H9 (cell line): ENCODE measurements at regions not wholly inside any gene's neighbourhood (a gene's known extent, or its start where the extent isn't known, plus 50 kb on each side); places are given as distances from the start of the nearest gene placed in this dataset.

Source experiments
- DNase-seq: peaks from one replicate; pipeline ENCODE4 v3.0.0-alpha.2; 2017
- H2AFZ ChIP-seq: one replicate; pipeline ENCODE4 v1.6.1; 2013; ENCODE audit warnings: mild to moderate bottlenecking, low read length, control low read depth, moderate library complexity
- H2AK5ac ChIP-seq: 2 replicates; pipeline ENCODE4 v1.6.1; 2013; ENCODE audit warnings: low read length, control low read depth, mixed read lengths; ENCODE audit not compliant: insufficient read length
- H2BK120ac ChIP-seq: one replicate; pipeline ENCODE4 v1.6.1; 2013; ENCODE audit warnings: low read depth, mild to moderate bottlenecking, low read length, control low read depth, inconsistent platforms; ENCODE audit not compliant: poor library complexity, severe bottlenecking
- H2BK12ac ChIP-seq: 2 replicates; pipeline ENCODE4 v1.6.1; 2013; ENCODE audit warnings: low read length, control low read depth, mixed read lengths, low read depth; ENCODE audit not compliant: insufficient read length
- H2BK15ac ChIP-seq: 2 replicates; pipeline ENCODE4 v1.6.1; 2013; ENCODE audit warnings: low read depth, low read length, control low read depth
- H2BK20ac ChIP-seq: one replicate; pipeline ENCODE4 v1.6.1; 2013; ENCODE audit warnings: low read depth, mild to moderate bottlenecking, low read length, control low read depth, inconsistent platforms; ENCODE audit not compliant: poor library complexity, severe bottlenecking
- H2BK5ac ChIP-seq: 2 replicates; pipeline ENCODE4 v1.6.1; 2013; ENCODE audit warnings: low read length, control low read depth, mixed read lengths; ENCODE audit not compliant: insufficient read length
- H3K14ac ChIP-seq: 2 replicates; pipeline ENCODE4 v1.6.1; 2013; ENCODE audit warnings: low read length, control low read depth; ENCODE audit not compliant: insufficient read depth
- H3K18ac ChIP-seq: 2 replicates; pipeline ENCODE4 v1.6.1; 2013; ENCODE audit warnings: low read depth, mild to moderate bottlenecking, mixed read lengths, low read length, control low read depth; ENCODE audit not compliant: insufficient read length
- H3K23ac ChIP-seq: 2 replicates; pipeline ENCODE4 v1.6.1; 2013; ENCODE audit warnings: low read length, control low read depth, mixed read lengths, low read depth; ENCODE audit not compliant: insufficient read length
- H3K23me2 ChIP-seq: 2 replicates; pipeline ENCODE4 v1.6.1; 2013; ENCODE audit warnings: low read depth, mild to moderate bottlenecking, mixed read lengths, low read length, control low read depth; ENCODE audit not compliant: insufficient read length, poor library complexity, severe bottlenecking
- H3K27ac ChIP-seq: 2 replicates; pipeline ENCODE4 v1.5.1; 2013; ENCODE audit warnings: low read length, control low read depth, mixed read lengths, low read depth; ENCODE audit not compliant: insufficient read length
- H3K27me3 ChIP-seq: 2 replicates; pipeline ENCODE4 v1.6.1; 2013; ENCODE audit warnings: low read length, control low read depth, inconsistent platforms; ENCODE audit not compliant: insufficient read depth
- H3K4ac ChIP-seq: 2 replicates; pipeline ENCODE4 v1.6.1; 2013; ENCODE audit warnings: low read depth, mild to moderate bottlenecking, control low read depth, inconsistent platforms, low read length, moderate library complexity
- H3K4me1 ChIP-seq: 2 replicates; pipeline ENCODE4 v1.6.1; 2013; ENCODE audit warnings: low read length, control low read depth, inconsistent platforms; ENCODE audit not compliant: insufficient read depth
- H3K4me2 ChIP-seq: 2 replicates; pipeline ENCODE4 v1.6.1; 2013; ENCODE audit warnings: low read length, control low read depth, mixed read lengths; ENCODE audit not compliant: insufficient read length, insufficient read depth
- H3K56ac ChIP-seq: 2 replicates; pipeline ENCODE4 v1.6.1; 2013; ENCODE audit warnings: low read depth, mild to moderate bottlenecking, mixed read lengths, low read length, control low read depth; ENCODE audit not compliant: insufficient read length
- H3K79me1 ChIP-seq: 2 replicates; pipeline ENCODE4 v1.6.1; 2013; ENCODE audit warnings: low read depth, mild to moderate bottlenecking, moderate library complexity, low read length, control low read depth, inconsistent platforms; ENCODE audit not compliant: insufficient read depth, poor library complexity, severe bottlenecking
- H3K79me2 ChIP-seq: 2 replicates; pipeline ENCODE4 v1.6.1; 2013; ENCODE audit warnings: low read length, control low read depth, inconsistent platforms; ENCODE audit not compliant: insufficient read depth
- H3K9ac ChIP-seq: 2 replicates; pipeline ENCODE4 v1.6.1; 2013; ENCODE audit warnings: low read length, control low read depth, mixed read lengths; ENCODE audit not compliant: insufficient read length; ENCODE audit errors: extremely low read depth
- H3K9me3 ChIP-seq: one replicate; pipeline ENCODE4 v1.6.1; 2013; ENCODE audit warnings: low read depth, low read length, inconsistent platforms; ENCODE audit not compliant: control insufficient read depth
- H3T11ph ChIP-seq: one replicate; pipeline ENCODE4 v1.6.1; 2013; ENCODE audit warnings: mild to moderate bottlenecking, low read length, control low read depth, inconsistent platforms
- H4K20me1 ChIP-seq: one replicate; pipeline ENCODE4 v1.6.1; 2013; ENCODE audit not compliant: control insufficient read depth, insufficient read length, insufficient read depth
- H4K5ac ChIP-seq: 2 replicates; pipeline ENCODE4 v1.6.1; 2013; ENCODE audit warnings: low read depth, mild to moderate bottlenecking, mixed read lengths, low read length, control low read depth; ENCODE audit not compliant: insufficient read length
- H4K8ac ChIP-seq: replicated peaks from 2 replicates; pipeline ENCODE4 v1.6.1; 2013; ENCODE audit warnings: low read length, control low read depth, mixed read lengths, low read depth; ENCODE audit not compliant: insufficient read length
- H4K91ac ChIP-seq: 2 replicates; pipeline ENCODE4 v1.6.1; 2013; ENCODE audit warnings: low read depth, mild to moderate bottlenecking, moderate library complexity, mixed read lengths, low read length, control low read depth; ENCODE audit not compliant: insufficient read length
- H3K27ac Mint-ChIP-seq, 3 experiments: 2 replicates in 2 of 3; 3 replicates in 1 of 3; pipeline ENCODE4 v1.8.0; 2020 to 2021; ENCODE audit warnings: mixed read lengths in 3 of 3, mild to moderate bottlenecking in 1 of 3, moderate library complexity in 1 of 3
- H3K27me3 Mint-ChIP-seq: 2 replicates; pipeline ENCODE4 v1.8.0; 2021; ENCODE audit warnings: low read depth, mild to moderate bottlenecking, moderate library complexity, mixed read lengths
- H3K36me3 Mint-ChIP-seq, 3 experiments: 2 replicates in 2 of 3; 3 replicates in 1 of 3; pipeline ENCODE4 v1.8.0; 2020 to 2021; ENCODE audit warnings: low read depth in 3 of 3, mixed read lengths in 3 of 3; ENCODE audit not compliant: insufficient read depth in 1 of 3
- H3K4me1 Mint-ChIP-seq, 2 experiments: 2 replicates each; pipeline ENCODE4 v1.8.0; 2020; ENCODE audit warnings: mixed read lengths in 2 of 2
- H3K4me3 Mint-ChIP-seq, 2 experiments: 2 replicates in 1 of 2; 3 replicates in 1 of 2; pipeline ENCODE4 v1.8.0; 2020 to 2021; ENCODE audit warnings: mild to moderate bottlenecking in 2 of 2, mixed read lengths in 2 of 2, moderate library complexity in 1 of 2
- H3K9me3 Mint-ChIP-seq, 2 experiments: 2 replicates in 1 of 2; 3 replicates in 1 of 2; pipeline ENCODE4 v1.8.0; 2020; ENCODE audit warnings: mild to moderate bottlenecking in 2 of 2, mixed read lengths in 2 of 2, moderate library complexity in 1 of 2
- CTCF ChIP-seq: fragments of 200-600 bp; sonication (generic); conservative IDR thresholded peaks from 3 replicates; pipeline ENCODE4 v1.8.0; 2021; ENCODE audit warnings: antibody characterized with exemption, mild to moderate bottlenecking

- no peak overlapping the region for H2BK15ac ChIP-seq
Measured at GRCh38 chr5:159420940-159421339, 90.7 kb upstream of the IL12B start.

More at GRCh38 chr5:159420940-159421339, 90.7 kb upstream of the IL12B start:
- no peak for TF ChIP-seq CTCF
- Histone ChIP-seq H3K4ac (no peak overlapping the region), H3K23me2 (no peaks in the 10 kb centered on the region), H3K27ac (no peak overlapping the region), H3K4me2 (no peak overlapping the region), H4K20me1 (no peaks in the 10 kb centered on the region), H3K9me3 (no peaks in the 10 kb centered on the region), H2BK20ac (no peak overlapping the region), H2AFZ (no peak overlapping the region), H4K8ac (no peak overlapping the region), H3K4me1 (no peaks in the 10 kb centered on the region), H2BK12ac (no peak overlapping the region), H3T11ph (no peak overlapping the region), H3K79me1 (no peaks in the 10 kb centered on the region), H3K23ac (no peak overlapping the region), H4K5ac (no peak overlapping the region), H3K18ac (no peak overlapping the region), H4K91ac (no peak overlapping the region), H3K27me3 (no peaks in the 10 kb centered on the region), H3K14ac (no peak overlapping the region), H2BK120ac (no peak overlapping the region), H2BK5ac (no peak overlapping the region), H3K9ac (no peak overlapping the region), H2AK5ac (no peak overlapping the region), H3K79me2 (no peaks in the 10 kb centered on the region), H3K56ac (no peak overlapping the region)
- no peak overlapping the region for H3K4me3 Mint-ChIP-seq
- H3K27ac Mint-ChIP-seq: no peak overlapping the region
- no peak for DNase-seq
- no peaks in the 10 kb centered on the region for H3K9me3 Mint-ChIP-seq
- no peaks in the 10 kb centered on the region for H3K27me3 Mint-ChIP-seq
- peaks cover 0 to 4% of the 10 kb centered on the region in 2 experiments; a peak in 2 of 4 replicates for H3K4me1 Mint-ChIP-seq
- no peaks in the 10 kb centered on the region for H3K36me3 Mint-ChIP-seq
